ENCODE measurements at regions not wholly inside any gene's neighbourhood (a gene's known extent, or its start where the extent isn't known, plus 50 kb on each side); places are given as distances from the start of the nearest gene placed in this dataset.

DNA sequence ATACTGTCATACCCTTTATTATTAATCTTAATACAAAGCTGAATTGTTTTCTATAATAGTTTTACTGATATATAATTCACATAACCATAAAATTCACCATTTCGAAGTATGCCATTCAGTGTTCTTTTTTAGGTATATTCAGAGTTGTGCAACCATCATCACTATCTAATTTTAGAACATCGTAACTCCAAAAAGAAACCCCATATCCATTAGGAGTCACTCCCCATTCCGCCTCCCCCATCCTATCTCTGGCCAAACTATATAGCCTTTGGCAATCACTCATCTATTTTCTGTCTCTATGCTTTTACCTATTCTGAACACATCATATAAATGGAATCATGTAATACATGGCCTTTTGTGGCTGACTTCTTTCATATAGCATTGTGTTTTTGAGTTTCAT is 169.7 kb upstream of the GALNT15 start:
- Histone ChIP-seq H3K9me3 (ENCODE audit: control insufficient read depth, low read depth, low read length) (no peaks in the 10 kb centered on the region), H3K4me3 (ENCODE audit: control insufficient read depth in 2 of 3, extremely low read depth in 1 of 3, insufficient read depth in 2 of 3, low read depth in 1 of 3, low read length in 3 of 3) (no peak overlapping the region), H3K79me2 (ENCODE audit: control insufficient read depth, insufficient read depth, low read length) (no peaks in the 10 kb centered on the region), H3K9ac (ENCODE audit: control insufficient read depth, extremely low read depth, insufficient read depth, low read length) (no peak overlapping the region), H3K9me1 (ENCODE audit: control insufficient read depth, extremely low read depth, insufficient read depth, low read length) (no peaks in the 10 kb centered on the region), H4K20me1 (ENCODE audit: control insufficient read depth, extremely low read depth, insufficient read depth, low read length) (no peaks in the 10 kb centered on the region), H3K4me1 (ENCODE audit: control insufficient read depth, extremely low read depth, insufficient read depth, low read length) (no peaks in the 10 kb centered on the region), H2AFZ (ENCODE audit: control insufficient read depth, low read length) (no peak overlapping the region), H3K4me2 (ENCODE audit: control insufficient read depth, extremely low read depth, insufficient read depth, low read depth, low read length) (no peak overlapping the region), H3K36me3 (ENCODE audit: control insufficient read depth in 2 of 2, extremely low read depth in 1 of 2, insufficient read depth in 2 of 2, low read length in 2 of 2) (no peaks in the 10 kb centered on the region), H3K27me3 (ENCODE audit: control insufficient read depth, extremely low read depth, insufficient read depth, low read length) (no peaks in the 10 kb centered on the region), H3K27ac (ENCODE audit: control insufficient read depth, insufficient read depth, low read length) (no peak overlapping the region)
- dilution Hi-C loops (cut with MboI; ENCODE audit: extremely low pct_ligation_motif_present, low sequenced_read_pairs): no loop called here
- TF ChIP-seq EZH2 (IDR thresholded peaks at IDR 0.05; ENCODE audit: low read length): no peak
- TF ChIP-seq, protein P1, sequence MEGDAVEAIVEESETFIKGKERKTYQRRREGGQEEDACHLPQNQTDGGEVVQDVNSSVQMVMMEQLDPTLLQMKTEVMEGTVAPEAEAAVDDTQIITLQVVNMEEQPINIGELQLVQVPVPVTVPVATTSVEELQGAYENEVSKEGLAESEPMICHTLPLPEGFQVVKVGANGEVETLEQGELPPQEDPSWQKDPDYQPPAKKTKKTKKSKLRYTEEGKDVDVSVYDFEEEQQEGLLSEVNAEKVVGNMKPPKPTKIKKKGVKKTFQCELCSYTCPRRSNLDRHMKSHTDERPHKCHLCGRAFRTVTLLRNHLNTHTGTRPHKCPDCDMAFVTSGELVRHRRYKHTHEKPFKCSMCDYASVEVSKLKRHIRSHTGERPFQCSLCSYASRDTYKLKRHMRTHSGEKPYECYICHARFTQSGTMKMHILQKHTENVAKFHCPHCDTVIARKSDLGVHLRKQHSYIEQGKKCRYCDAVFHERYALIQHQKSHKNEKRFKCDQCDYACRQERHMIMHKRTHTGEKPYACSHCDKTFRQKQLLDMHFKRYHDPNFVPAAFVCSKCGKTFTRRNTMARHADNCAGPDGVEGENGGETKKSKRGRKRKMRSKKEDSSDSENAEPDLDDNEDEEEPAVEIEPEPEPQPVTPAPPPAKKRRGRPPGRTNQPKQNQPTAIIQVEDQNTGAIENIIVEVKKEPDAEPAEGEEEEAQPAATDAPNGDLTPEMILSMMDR (optimal IDR thresholded peaks at IDR 0.05 in 1 of 3, IDR thresholded peaks at IDR 0.05 in 1 of 3, conservative IDR thresholded peaks at IDR 0.05 in 1 of 3; ENCODE audit: extremely low read depth in 1 of 3, insufficient read depth in 2 of 3, low read length in 3 of 3): no peak
- DNase-seq (ENCODE audit: low read depth, low spot score): no peak
- FAIRE-seq: no peak

- TF ChIP-seq, protein P1 (optimal IDR thresholded peaks at IDR 0.05 in 1 of 3, IDR thresholded peaks at IDR 0.05 in 1 of 3, conservative IDR thresholded peaks at IDR 0.05 in 1 of 3; ENCODE audit: extremely low read depth in 1 of 3, insufficient read depth in 2 of 3, low read length in 3 of 3): no peak
- TF ChIP-seq EZH2 (IDR thresholded peaks at IDR 0.05; ENCODE audit: low read length): no peak
- no peaks in the 10 kb centered on the region for H3K9me1 ChIP-seq (ENCODE audit: control insufficient read depth, extremely low read depth, insufficient read depth, low read length)
- no peak overlapping the region for H3K4me2 ChIP-seq (ENCODE audit: control insufficient read depth, extremely low read depth, insufficient read depth, low read depth, low read length)
- H3K4me3 ChIP-seq (ENCODE audit: control insufficient read depth in 2 of 3, extremely low read depth in 1 of 3, insufficient read depth in 2 of 3, low read depth in 1 of 3, low read length in 3 of 3): no peak overlapping the region
- no peak overlapping the region for H2AFZ ChIP-seq (ENCODE audit: control insufficient read depth, low read length)
- DNase-seq (ENCODE audit: low read depth, low spot score) (no peak), FAIRE-seq (no peak)
- H3K9ac ChIP-seq (ENCODE audit: control insufficient read depth, extremely low read depth, insufficient read depth, low read length): no peak overlapping the region
- H4K20me1 ChIP-seq (ENCODE audit: control insufficient read depth, extremely low read depth, insufficient read depth, low read length): no peaks in the 10 kb centered on the region
- no peaks in the 10 kb centered on the region for H3K27me3 ChIP-seq (ENCODE audit: control insufficient read depth, extremely low read depth, insufficient read depth, low read length)
- H3K36me3 ChIP-seq (ENCODE audit: control insufficient read depth in 2 of 2, extremely low read depth in 1 of 2, insufficient read depth in 2 of 2, low read length in 2 of 2): no peaks in the 10 kb centered on the region
- H3K4me1 ChIP-seq (ENCODE audit: control insufficient read depth, extremely low read depth, insufficient read depth, low read length): peaks cover 4% of the 10 kb centered on the region
- H3K9me3 ChIP-seq (ENCODE audit: control insufficient read depth, low read depth, low read length): no peaks in the 10 kb centered on the region
- H3K27ac ChIP-seq (ENCODE audit: control insufficient read depth, insufficient read depth, low read length): no peak overlapping the region
- no peaks in the 10 kb centered on the region for H3K79me2 ChIP-seq (ENCODE audit: control insufficient read depth, insufficient read depth, low read length)
- dilution Hi-C loops (cut with MboI; ENCODE audit: extremely low pct_ligation_motif_present, low sequenced_read_pairs): no loop called here
Observed at GRCh38 chr3:16011376-16011775, 163.1 kb upstream of the GALNT15 start.

Data from keratinocyte (primary cell).